Hepatocyte (in vitro differentiated cells): ENCODE measurements at regions not wholly inside any gene's neighbourhood (a gene's known extent, or its start where the extent isn't known, plus 50 kb on each side); places are given as distances from the start of the nearest gene placed in this dataset.

Source experiments
- EZH2 ChIP-seq: fragments of 200-600 bp; sonication (generic); IDR thresholded peaks from 2 replicates; pipeline ENCODE4 v1.6.1; 2016; ENCODE audit warnings: antibody characterized with exemption, mild to moderate bottlenecking, borderline replicate concordance
- EZH2phosphoT487 ChIP-seq: fragments of 200-600 bp; sonication (generic); IDR thresholded peaks from one replicate; pipeline ENCODE4 v1.6.1; 2018; ENCODE audit warnings: antibody characterized with exemption, mild to moderate bottlenecking, low read depth, moderate library complexity; ENCODE audit not compliant: unreplicated experiment, severe bottlenecking
- TF ChIP-seq, protein P1 (sequence below): fragments of 200-600 bp; sonication (generic); IDR thresholded peaks from 2 replicates; pipeline ENCODE4 v1.5.1; 2016; ENCODE audit warnings: antibody characterized with exemption, mild to moderate bottlenecking; ENCODE audit not compliant: poor library complexity

DNA sequence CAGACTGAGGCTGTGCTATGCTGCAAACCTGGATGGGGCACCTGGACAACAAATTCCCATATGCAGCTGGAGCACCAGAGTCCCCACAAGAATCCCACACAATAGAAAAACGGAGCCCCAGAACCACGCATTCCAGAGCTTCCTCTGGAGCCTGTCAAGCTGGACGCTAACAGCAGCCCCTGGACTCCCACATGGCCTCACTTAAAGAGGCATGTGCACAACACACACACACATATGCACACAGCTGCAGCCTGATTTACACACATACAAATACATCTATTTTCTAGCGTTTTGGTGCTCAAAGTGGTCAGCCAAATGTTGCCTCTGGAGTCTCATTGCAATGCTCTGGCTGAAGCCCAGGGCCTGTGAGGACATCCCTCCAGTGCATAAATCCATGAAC lies 632.7 kb upstream of the ID2 start:
- TF ChIP-seq EZH2 (no peak), EZH2phosphoT487 (no peak)
- TF ChIP-seq, protein P1, sequence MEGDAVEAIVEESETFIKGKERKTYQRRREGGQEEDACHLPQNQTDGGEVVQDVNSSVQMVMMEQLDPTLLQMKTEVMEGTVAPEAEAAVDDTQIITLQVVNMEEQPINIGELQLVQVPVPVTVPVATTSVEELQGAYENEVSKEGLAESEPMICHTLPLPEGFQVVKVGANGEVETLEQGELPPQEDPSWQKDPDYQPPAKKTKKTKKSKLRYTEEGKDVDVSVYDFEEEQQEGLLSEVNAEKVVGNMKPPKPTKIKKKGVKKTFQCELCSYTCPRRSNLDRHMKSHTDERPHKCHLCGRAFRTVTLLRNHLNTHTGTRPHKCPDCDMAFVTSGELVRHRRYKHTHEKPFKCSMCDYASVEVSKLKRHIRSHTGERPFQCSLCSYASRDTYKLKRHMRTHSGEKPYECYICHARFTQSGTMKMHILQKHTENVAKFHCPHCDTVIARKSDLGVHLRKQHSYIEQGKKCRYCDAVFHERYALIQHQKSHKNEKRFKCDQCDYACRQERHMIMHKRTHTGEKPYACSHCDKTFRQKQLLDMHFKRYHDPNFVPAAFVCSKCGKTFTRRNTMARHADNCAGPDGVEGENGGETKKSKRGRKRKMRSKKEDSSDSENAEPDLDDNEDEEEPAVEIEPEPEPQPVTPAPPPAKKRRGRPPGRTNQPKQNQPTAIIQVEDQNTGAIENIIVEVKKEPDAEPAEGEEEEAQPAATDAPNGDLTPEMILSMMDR = no peak
